A549 (cell line): ENCODE measurements at regions not wholly inside any gene's neighbourhood (a gene's known extent, or its start where the extent isn't known, plus 50 kb on each side); places are given as distances from the start of the nearest gene placed in this dataset.

Experiments
- ATAC-seq, 2 experiments: fragments of 200-7000 bp in 1 of 2; fragments of >200 bp in 1 of 2; cut with Nextera tagmentation in 1 of 2; cut with Tn5 transposase in 1 of 2; 3 replicates each; pipeline versions ENCODE4 v1.8.0 to v1.9.1; 2018 to 2020; ENCODE audit warnings: mild to moderate bottlenecking in 1 of 2, moderate library complexity in 1 of 2
- CTCF ChIA-PET: fragments of 300-600 bp; sonication (Branson Sonifier 250); formaldehyde crosslinking; extraction: SDS; loops from one replicate; lab custom pipeline; 2021; ENCODE audit warnings: antibody characterized with exemption, inconsistent platforms; lab: Yijun Ruan, JAX
- POLR2A ChIA-PET: fragments of 350-600 bp; formaldehyde crosslinking; extraction: SDS; loops from one replicate; lab custom pipeline; 2021; ENCODE audit warnings: antibody characterized with exemption, inconsistent platforms; lab: Yijun Ruan, JAX
- DNase-seq, 2 experiments: peaks; one replicate each; pipeline versions ENCODE4 v3.0.0 to v3.0.0-alpha.2; 2011 to 2016; ENCODE audit warnings: low read depth in 1 of 2, low spot score in 1 of 2
- FAIRE-seq: peaks from 2 replicates; lab custom pipeline; 2011; peaks lifted over from hg19 to GRCh38; lab: Jason Lieb, UNC
- H3K27ac ChIP-seq, 2 experiments: fragments of >200 bp; sonication (Bioruptor Twin); formaldehyde crosslinking; 3 replicates each; pipeline ENCODE4 v1.5.1; 2016 to 2017
- H3K4me1 ChIP-seq: fragments of >200 bp; sonication (Bioruptor Twin); formaldehyde crosslinking; 3 replicates; pipeline ENCODE4 v1.6.1; 2016
- H3K4me2 ChIP-seq: fragments of >200 bp; sonication (Bioruptor Twin); formaldehyde crosslinking; 3 replicates; pipeline ENCODE4 v1.6.1; 2016
- H3K4me3 ChIP-seq: fragments of >200 bp; sonication (Bioruptor Twin); formaldehyde crosslinking; 3 replicates; pipeline ENCODE4 v1.5.1; 2016
- H3K9me3 ChIP-seq: fragments of >200 bp; sonication (Bioruptor Twin); formaldehyde crosslinking; 3 replicates; pipeline ENCODE4 v1.6.1; 2016
- CEBPB ChIP-seq, 2 experiments: fragments of >200 bp in 1 of 2; sonication (Bioruptor Twin) in 1 of 2; formaldehyde crosslinking in 1 of 2; IDR thresholded peaks; 2 replicates each; pipeline ENCODE4 v1.6.1; 2012 to 2016
- CHD4 ChIP-seq: fragments of 200-600 bp; sonication (generic); IDR thresholded peaks from 2 replicates; pipeline ENCODE4 v1.6.1; 2016; ENCODE audit warnings: antibody characterized with exemption, mild to moderate bottlenecking, borderline replicate concordance
- EHMT2 ChIP-seq: fragments of 200-600 bp; sonication (generic); IDR thresholded peaks from 2 replicates; pipeline ENCODE4 v1.6.1; 2016; ENCODE audit warnings: antibody characterized with exemption, low read depth, mild to moderate bottlenecking, moderate library complexity
- FOSB ChIP-seq: fragments of 250-450 bp; sonication (Bioruptor Pico); IDR thresholded peaks from 2 replicates; pipeline ENCODE4 v1.5.0; 2020; ENCODE audit warnings: mild to moderate bottlenecking, moderate library complexity
- FOXS1 ChIP-seq: fragments of 250-450 bp; sonication (Bioruptor Pico); IDR thresholded peaks from 2 replicates; pipeline ENCODE4 v1.5.0; 2020; ENCODE audit warnings: mild to moderate bottlenecking, moderate library complexity
- HEYL ChIP-seq: fragments of 250-450 bp; sonication (Bioruptor Pico); IDR thresholded peaks from 2 replicates; pipeline ENCODE4 v1.8.0; 2021; ENCODE audit warnings: mild to moderate bottlenecking, moderate library complexity
- HOXA7 ChIP-seq: fragments of 250-450 bp; sonication (Bioruptor Pico); IDR thresholded peaks from 2 replicates; pipeline ENCODE4 v1.5.0; 2020; ENCODE audit warnings: mild to moderate bottlenecking, moderate library complexity
- HOXB13 ChIP-seq: fragments of 250-450 bp; sonication (Bioruptor Pico); IDR thresholded peaks from 2 replicates; pipeline ENCODE4 v1.5.0; 2020; ENCODE audit warnings: low read depth, mild to moderate bottlenecking, moderate library complexity
- HOXB5 ChIP-seq: fragments of 250-450 bp; sonication (Bioruptor Pico); IDR thresholded peaks from 2 replicates; pipeline ENCODE4 v1.5.0; 2020; ENCODE audit warnings: mild to moderate bottlenecking, moderate library complexity
- KDM5A ChIP-seq: fragments of 200-600 bp; sonication (generic); IDR thresholded peaks from 2 replicates; pipeline ENCODE4 v1.6.1; 2016; ENCODE audit warnings: antibody characterized with exemption, mild to moderate bottlenecking
- NFE2L2 ChIP-seq: fragments of 150-350 bp; conservative IDR thresholded peaks from 2 replicates; pipeline ENCODE4 v1.6.1; 2014; ENCODE audit warnings: low read length
- NR3C1 ChIP-seq: fragments of >200 bp; sonication (Bioruptor Twin); formaldehyde crosslinking; IDR thresholded peaks from 3 replicates; pipeline ENCODE4 v1.6.1; 2017
- PHF8 ChIP-seq: fragments of 200-600 bp; sonication (generic); IDR thresholded peaks from 2 replicates; pipeline ENCODE4 v1.6.1; 2016; ENCODE audit warnings: low read depth, mild to moderate bottlenecking, antibody characterized with exemption, moderate library complexity, borderline replicate concordance
- RCOR1 ChIP-seq: fragments of 150-350 bp; IDR thresholded peaks from 2 replicates; pipeline ENCODE4 v1.6.1; 2014; ENCODE audit warnings: antibody characterized with exemption, low read length, low read depth
- RFX5 ChIP-seq: fragments of 450-650 bp; IDR thresholded peaks from 2 replicates; pipeline ENCODE4 v1.7.1; 2014; ENCODE audit warnings: antibody characterized with exemption, mild to moderate bottlenecking, moderate library complexity
- RNF2 ChIP-seq: fragments of 200-600 bp; sonication (generic); IDR thresholded peaks from 2 replicates; pipeline ENCODE4 v1.6.1; 2016; ENCODE audit warnings: low read depth, mild to moderate bottlenecking, antibody characterized with exemption, moderate library complexity, borderline replicate concordance
- ZFP36 ChIP-seq: fragments of 450-650 bp; IDR thresholded peaks from 2 replicates; pipeline ENCODE4 v1.6.1; 2014; ENCODE audit warnings: borderline replicate concordance; ENCODE audit not compliant: partially characterized antibody
- WGBS: methylation state at CpG from one replicate; pipeline ENCODE4 v1.1.6; 2017; ENCODE audit errors: missing lambda C conversion rate; 5-methylcytosine and 5-hydroxymethylcytosine counted together
- TF ChIP-seq, protein P1 (sequence below): IDR thresholded peaks from 2 replicates; pipeline ENCODE4 v1.6.1; 2012
- TF ChIP-seq, protein P2 (sequence below): fragments of 450-650 bp; IDR thresholded peaks from 2 replicates; pipeline ENCODE4 v1.6.1; 2014; ENCODE audit warnings: antibody characterized with exemption
- TF ChIP-seq, protein P3 (sequence below): fragments of >200 bp; sonication (Bioruptor Twin); formaldehyde crosslinking; IDR thresholded peaks from 3 replicates; pipeline ENCODE4 v1.5.1; 2016
- TF ChIP-seq, protein P4 (sequence below): fragments of >200 bp; sonication (Bioruptor Twin); formaldehyde crosslinking; IDR thresholded peaks from 2 replicates; pipeline ENCODE4 v1.6.1; 2016

DNA sequence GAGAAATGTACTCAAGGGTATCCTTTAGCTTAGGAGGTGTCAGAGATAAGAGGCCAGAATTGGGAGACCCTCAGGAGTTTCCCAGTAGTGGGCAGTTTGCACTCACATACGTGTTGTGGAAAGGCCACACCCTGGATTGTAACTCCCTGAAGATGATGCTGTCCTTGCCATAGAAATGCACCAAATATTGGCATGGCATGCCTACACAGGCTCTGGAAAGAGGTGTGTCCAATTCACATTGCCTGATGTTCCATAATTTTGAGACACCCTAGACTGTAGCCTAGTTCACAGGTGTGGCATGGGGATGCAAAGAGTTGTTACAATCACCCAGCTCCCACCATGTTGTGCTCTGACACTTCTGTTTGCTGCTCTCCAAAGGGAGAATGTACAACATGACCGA is 271.9 kb downstream of the CCDC85A start:
- peaks cover 4% of the 10 kb centered on the region for H3K4me1 ChIP-seq
- H3K9me3 ChIP-seq, result peaks cover 5% of the 10 kb centered on the region; the same call in 1 of the 3 replicates
- CTCF ChIA-PET, result interaction anchor here (1.1 kb wide), 1 partner anchor 287 kb away, joined by 3 read pairs; no protein-coding TSS in a partner anchor
- H3K4me2 ChIP-seq, result no peak overlapping the region
- no peak for TF ChIP-seq RFX5
- TF ChIP-seq EHMT2, result no peak
- TF ChIP-seq NFE2L2, result no peak
- TF ChIP-seq, protein P1, sequence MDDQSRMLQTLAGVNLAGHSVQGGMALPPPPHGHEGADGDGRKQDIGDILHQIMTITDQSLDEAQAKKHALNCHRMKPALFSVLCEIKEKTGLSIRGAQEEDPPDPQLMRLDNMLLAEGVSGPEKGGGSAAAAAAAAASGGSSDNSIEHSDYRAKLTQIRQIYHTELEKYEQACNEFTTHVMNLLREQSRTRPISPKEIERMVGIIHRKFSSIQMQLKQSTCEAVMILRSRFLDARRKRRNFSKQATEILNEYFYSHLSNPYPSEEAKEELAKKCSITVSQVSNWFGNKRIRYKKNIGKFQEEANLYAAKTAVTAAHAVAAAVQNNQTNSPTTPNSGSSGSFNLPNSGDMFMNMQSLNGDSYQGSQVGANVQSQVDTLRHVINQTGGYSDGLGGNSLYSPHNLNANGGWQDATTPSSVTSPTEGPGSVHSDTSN, result no peak
- TF ChIP-seq, protein P2, sequence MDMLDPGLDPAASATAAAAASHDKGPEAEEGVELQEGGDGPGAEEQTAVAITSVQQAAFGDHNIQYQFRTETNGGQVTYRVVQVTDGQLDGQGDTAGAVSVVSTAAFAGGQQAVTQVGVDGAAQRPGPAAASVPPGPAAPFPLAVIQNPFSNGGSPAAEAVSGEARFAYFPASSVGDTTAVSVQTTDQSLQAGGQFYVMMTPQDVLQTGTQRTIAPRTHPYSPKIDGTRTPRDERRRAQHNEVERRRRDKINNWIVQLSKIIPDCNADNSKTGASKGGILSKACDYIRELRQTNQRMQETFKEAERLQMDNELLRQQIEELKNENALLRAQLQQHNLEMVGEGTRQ, result no peak
- TF ChIP-seq, all 56 proteins: peak for 0
- POLR2A ChIA-PET, result no interaction called here
- Histone ChIP-seq H3K4me3 (no peak overlapping the region), H3K27ac (0 out of 6 replicates have a peak overlapping the region, but pooled peaks of 1 of the 2 experiments have one; percentile 3)
- ATAC-seq (no peak; a peak in 1 of 6 replicates), FAIRE-seq (no peak), DNase-seq (no peak)
- 16% methylated on average over 2 of the region's 2 CpGs for WGBS

DNA sequence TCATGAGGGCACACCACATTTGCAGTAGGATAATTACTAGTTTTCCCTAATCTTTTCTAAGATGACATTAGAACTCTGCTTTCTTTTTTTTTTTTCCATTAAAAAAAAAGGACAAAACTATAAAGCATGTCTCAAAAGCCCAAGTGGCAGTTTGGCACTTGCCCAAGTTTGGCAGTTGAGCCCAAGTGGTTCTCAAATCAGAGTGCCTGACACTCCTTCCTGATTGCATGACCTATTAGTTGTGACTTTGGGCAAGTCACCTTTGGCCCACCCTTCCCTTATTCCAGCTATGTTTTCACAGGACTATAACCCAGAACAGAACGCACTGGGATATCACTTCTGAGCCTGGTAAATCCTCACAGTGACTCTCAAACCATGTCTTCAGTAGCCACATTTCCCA is 273.0 kb downstream of the CCDC85A start:
- CTCF ChIA-PET, result interaction anchor here (0.8 kb wide), 1 partner anchor 41 kb away, joined by 3 read pairs; no protein-coding TSS in a partner anchor
- no peak for DNase-seq
- H3K4me1 ChIP-seq, result no peaks in the 10 kb centered on the region
- no peak for TF ChIP-seq NFE2L2
- TF ChIP-seq, protein P3, sequence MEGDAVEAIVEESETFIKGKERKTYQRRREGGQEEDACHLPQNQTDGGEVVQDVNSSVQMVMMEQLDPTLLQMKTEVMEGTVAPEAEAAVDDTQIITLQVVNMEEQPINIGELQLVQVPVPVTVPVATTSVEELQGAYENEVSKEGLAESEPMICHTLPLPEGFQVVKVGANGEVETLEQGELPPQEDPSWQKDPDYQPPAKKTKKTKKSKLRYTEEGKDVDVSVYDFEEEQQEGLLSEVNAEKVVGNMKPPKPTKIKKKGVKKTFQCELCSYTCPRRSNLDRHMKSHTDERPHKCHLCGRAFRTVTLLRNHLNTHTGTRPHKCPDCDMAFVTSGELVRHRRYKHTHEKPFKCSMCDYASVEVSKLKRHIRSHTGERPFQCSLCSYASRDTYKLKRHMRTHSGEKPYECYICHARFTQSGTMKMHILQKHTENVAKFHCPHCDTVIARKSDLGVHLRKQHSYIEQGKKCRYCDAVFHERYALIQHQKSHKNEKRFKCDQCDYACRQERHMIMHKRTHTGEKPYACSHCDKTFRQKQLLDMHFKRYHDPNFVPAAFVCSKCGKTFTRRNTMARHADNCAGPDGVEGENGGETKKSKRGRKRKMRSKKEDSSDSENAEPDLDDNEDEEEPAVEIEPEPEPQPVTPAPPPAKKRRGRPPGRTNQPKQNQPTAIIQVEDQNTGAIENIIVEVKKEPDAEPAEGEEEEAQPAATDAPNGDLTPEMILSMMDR, result no peak
- TF ChIP-seq HOXB13 (CRISPR knock-in tag), result no peak
- TF ChIP-seq HOXA7 (CRISPR knock-in tag), result no peak
- TF ChIP-seq, protein P4, sequence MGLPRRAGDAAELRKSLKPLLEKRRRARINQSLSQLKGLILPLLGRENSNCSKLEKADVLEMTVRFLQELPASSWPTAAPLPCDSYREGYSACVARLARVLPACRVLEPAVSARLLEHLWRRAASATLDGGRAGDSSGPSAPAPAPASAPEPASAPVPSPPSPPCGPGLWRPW, result no peak
- no peak for TF ChIP-seq RNF2
- TF ChIP-seq, all 56 proteins: peak for 0
- Histone ChIP-seq H3K9me3 (no peaks in the 10 kb centered on the region), H3K4me3 (no peak overlapping the region), H3K4me2 (no peak overlapping the region), H3K27ac (no peak overlapping the region)
- POLR2A ChIA-PET, result no interaction called here
- 73% methylated on average over 1 of the region's 1 CpG for WGBS
- no peak for FAIRE-seq
- ATAC-seq, result no peak

DNA sequence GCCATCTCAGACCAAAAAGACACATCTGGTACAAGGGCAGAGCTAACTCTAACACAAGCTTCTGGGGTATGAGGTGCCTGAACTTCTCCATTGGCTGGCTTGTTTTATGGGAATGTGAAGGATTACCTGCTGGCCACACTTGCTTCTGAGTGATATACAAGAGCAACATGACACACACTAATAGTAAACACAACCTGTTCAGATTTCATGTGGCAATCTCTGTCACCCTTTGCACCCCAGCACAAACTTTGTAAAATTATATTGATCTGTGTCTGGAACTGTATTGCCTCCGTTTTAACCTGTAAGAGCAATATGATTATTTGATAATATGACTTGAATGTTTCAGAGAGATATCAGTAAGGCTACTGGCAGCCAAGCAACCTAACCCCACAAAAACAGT is 276.7 kb downstream of the CCDC85A start:
- Histone ChIP-seq H3K4me2 (no peak overlapping the region), H3K27ac (no peak overlapping the region), H3K9me3 (no peaks in the 10 kb centered on the region), H3K4me3 (no peak overlapping the region), H3K4me1 (no peaks in the 10 kb centered on the region; the same call in 2 of the 3 replicates)
- ATAC-seq (no peak), FAIRE-seq (no peak), DNase-seq (no peak)
- TF ChIP-seq NR3C1, result no peak
- TF ChIP-seq FOSB (CRISPR knock-in tag), result no peak
- no peak for TF ChIP-seq KDM5A
- no peak for TF ChIP-seq HOXB5 (CRISPR knock-in tag)
- TF ChIP-seq, protein P3, result no peak
- TF ChIP-seq RCOR1, result no peak
- TF ChIP-seq FOXS1 (CRISPR knock-in tag), result no peak
- no peak for TF ChIP-seq HEYL (CRISPR knock-in tag)
- no peak for TF ChIP-seq CEBPB (IDR thresholded peaks at IDR 0.05)
- no peak for TF ChIP-seq CHD4
- TF ChIP-seq PHF8, result no peak
- TF ChIP-seq ZFP36, result no peak
- TF ChIP-seq, protein P1, result no peak
- 10% methylated on average over 1 of the region's 1 CpG for WGBS
- ChIA-PET CTCF (no interaction called here), POLR2A (no interaction called here)
